ENCODE measurements at regions not wholly inside any gene's neighbourhood (a gene's known extent, or its start where the extent isn't known, plus 50 kb on each side); places are given as distances from the start of the nearest gene placed in this dataset.

DNA sequence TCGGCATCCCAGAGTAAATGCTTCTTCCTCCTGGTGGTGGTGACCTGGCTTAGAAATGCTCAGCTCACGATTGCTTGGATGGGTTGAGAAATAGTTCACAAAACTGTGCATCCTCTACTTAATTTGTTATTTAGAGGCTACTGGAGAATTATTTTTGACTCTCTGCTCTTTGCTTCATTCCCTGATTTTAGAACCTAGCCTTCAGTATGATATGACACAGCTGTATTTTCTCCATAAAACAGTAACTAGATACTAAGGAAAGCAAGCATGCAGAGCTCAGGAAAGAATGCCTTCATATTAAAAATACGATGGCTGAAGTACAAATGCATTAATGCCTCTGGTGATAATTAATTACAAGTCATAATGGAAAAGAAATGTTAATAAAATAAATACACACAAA lies 602.0 kb upstream of the COBL start:
- Histone ChIP-seq H3K9ac (ENCODE audit: low read depth, low read length) (no peak overlapping the region), H3K23ac (ENCODE audit: low read depth, low read length) (no peak overlapping the region), H3K27me3 (ENCODE audit: control insufficient read depth, insufficient read depth, low read length) (no peaks in the 10 kb centered on the region), H4K5ac (ENCODE audit: low read depth, low read length) (no peak overlapping the region), H3K4me1 (ENCODE audit: control insufficient read depth, insufficient read depth, low read length) (no peaks in the 10 kb centered on the region), H4K91ac (ENCODE audit: insufficient read depth, low read depth, low read length) (no peak overlapping the region), H3K79me1 (ENCODE audit: low read depth in 1 of 2, low read length in 2 of 2) (no peaks in the 10 kb centered on the region), H3K27ac (ENCODE audit: insufficient read depth, low read length) (no peak overlapping the region), H3K14ac (replicated peaks; ENCODE audit: low read depth, low read length) (no peak overlapping the region), H4K8ac (ENCODE audit: low read depth in 2 of 2, low read length in 2 of 2) (no peak overlapping the region), H2AFZ (replicated peaks; ENCODE audit: low read length, poor library complexity) (no peak overlapping the region), H3K4ac (ENCODE audit: low read depth, low read length) (no peak overlapping the region), H3K18ac (ENCODE audit: low read depth, low read length) (no peak overlapping the region), H3K9me3 (ENCODE audit: control insufficient read depth, insufficient read depth, low read length) (peaks cover under 1% of the 10 kb centered on the region; the same call in 1 of the 2 replicates), H2BK120ac (ENCODE audit: low read depth, low read length) (no peak overlapping the region), H3K9me1 (ENCODE audit: insufficient read depth, low read length) (no peaks in the 10 kb centered on the region), H3K36me3 (ENCODE audit: control insufficient read depth, insufficient read depth, low read length) (no peaks in the 10 kb centered on the region), H2BK20ac (ENCODE audit: low read depth, low read length) (no peak overlapping the region), H3K4me2 (ENCODE audit: low read depth, low read length) (no peak overlapping the region), H2AK5ac (ENCODE audit: low read depth, low read length) (no peak overlapping the region), H4K20me1 (ENCODE audit: insufficient read depth, low read length) (no peaks in the 10 kb centered on the region), H2BK5ac (ENCODE audit: low read depth, low read length, poor library complexity, severe bottlenecking) (no peak overlapping the region), H3K56ac (ENCODE audit: extremely low read depth, insufficient read depth, low read length) (no peak overlapping the region), H2BK15ac (ENCODE audit: low read depth, low read length) (no peak overlapping the region), H2AK9ac (replicated peaks; ENCODE audit: low read depth, low read length, poor library complexity) (no peak overlapping the region), H3K4me3 (ENCODE audit: insufficient read depth, low read depth, low read length) (no peak overlapping the region)
- ATAC-seq (ENCODE audit: low read depth) (no peak), DNase-seq (no peak)
- CTCF ChIA-PET = interaction anchor here (1.4 kb wide), 1 partner anchor 10 kb away, joined by 4 read pairs; no protein-coding TSS in a partner anchor
- dilution Hi-C loops (cut with HindIII; ENCODE audit: low sequenced_read_pairs, unreplicated experiment) (no loop called here), in situ Hi-C loops (cut with MboI; ENCODE audit: low sequenced_read_pairs) (no loop called here), intact Hi-C loops (cut with micrococcal nuclease) (no loop called here)
- POLR2A ChIA-PET (ENCODE audit: unreplicated experiment) = no interaction called here
- TF ChIP-seq, protein P1, sequence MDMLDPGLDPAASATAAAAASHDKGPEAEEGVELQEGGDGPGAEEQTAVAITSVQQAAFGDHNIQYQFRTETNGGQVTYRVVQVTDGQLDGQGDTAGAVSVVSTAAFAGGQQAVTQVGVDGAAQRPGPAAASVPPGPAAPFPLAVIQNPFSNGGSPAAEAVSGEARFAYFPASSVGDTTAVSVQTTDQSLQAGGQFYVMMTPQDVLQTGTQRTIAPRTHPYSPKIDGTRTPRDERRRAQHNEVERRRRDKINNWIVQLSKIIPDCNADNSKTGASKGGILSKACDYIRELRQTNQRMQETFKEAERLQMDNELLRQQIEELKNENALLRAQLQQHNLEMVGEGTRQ (IDR thresholded peaks at IDR 0.05; ENCODE audit: low read depth, low read length) = no peak
- TF ChIP-seq RCOR1 (IDR thresholded peaks at IDR 0.05; ENCODE audit: insufficient replicate concordance, low read length) (no peak), NFE2L2 (IDR thresholded peaks at IDR 0.05; ENCODE audit: low read depth, low read length) (no peak), BHLHE40 (IDR thresholded peaks at IDR 0.05; ENCODE audit: low read depth, low read length) (no peak), POLR2A (IDR thresholded peaks at IDR 0.05; ENCODE audit: low read depth, low read length) (no peak), RAD21 (IDR thresholded peaks at IDR 0.05; ENCODE audit: low read length) (no peak), FOS (IDR thresholded peaks at IDR 0.05; ENCODE audit: low read depth, low read length) (no peak), MAZ (IDR thresholded peaks at IDR 0.05; ENCODE audit: borderline replicate concordance, low read depth, low read length) (no peak), SMC3 (IDR thresholded peaks at IDR 0.05; ENCODE audit: low read depth, low read length) (no peak), CHD1 (IDR thresholded peaks at IDR 0.05; ENCODE audit: low read depth, low read length) (no peak), MAFK (IDR thresholded peaks at IDR 0.05; ENCODE audit: low read depth, low read length) (no peak), RFX5 (IDR thresholded peaks at IDR 0.05; ENCODE audit: low read depth, low read length) (no peak), CEBPB (IDR thresholded peaks at IDR 0.05; ENCODE audit: low read depth, low read length) (no peak), MXI1 (IDR thresholded peaks at IDR 0.05; ENCODE audit: borderline replicate concordance, low read depth, low read length) (no peak)
- TF ChIP-seq, protein P2, sequence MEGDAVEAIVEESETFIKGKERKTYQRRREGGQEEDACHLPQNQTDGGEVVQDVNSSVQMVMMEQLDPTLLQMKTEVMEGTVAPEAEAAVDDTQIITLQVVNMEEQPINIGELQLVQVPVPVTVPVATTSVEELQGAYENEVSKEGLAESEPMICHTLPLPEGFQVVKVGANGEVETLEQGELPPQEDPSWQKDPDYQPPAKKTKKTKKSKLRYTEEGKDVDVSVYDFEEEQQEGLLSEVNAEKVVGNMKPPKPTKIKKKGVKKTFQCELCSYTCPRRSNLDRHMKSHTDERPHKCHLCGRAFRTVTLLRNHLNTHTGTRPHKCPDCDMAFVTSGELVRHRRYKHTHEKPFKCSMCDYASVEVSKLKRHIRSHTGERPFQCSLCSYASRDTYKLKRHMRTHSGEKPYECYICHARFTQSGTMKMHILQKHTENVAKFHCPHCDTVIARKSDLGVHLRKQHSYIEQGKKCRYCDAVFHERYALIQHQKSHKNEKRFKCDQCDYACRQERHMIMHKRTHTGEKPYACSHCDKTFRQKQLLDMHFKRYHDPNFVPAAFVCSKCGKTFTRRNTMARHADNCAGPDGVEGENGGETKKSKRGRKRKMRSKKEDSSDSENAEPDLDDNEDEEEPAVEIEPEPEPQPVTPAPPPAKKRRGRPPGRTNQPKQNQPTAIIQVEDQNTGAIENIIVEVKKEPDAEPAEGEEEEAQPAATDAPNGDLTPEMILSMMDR (conservative IDR thresholded peaks at IDR 0.05; ENCODE audit: low read depth, low read length) = no peak
- TF ChIP-seq, protein P3, sequence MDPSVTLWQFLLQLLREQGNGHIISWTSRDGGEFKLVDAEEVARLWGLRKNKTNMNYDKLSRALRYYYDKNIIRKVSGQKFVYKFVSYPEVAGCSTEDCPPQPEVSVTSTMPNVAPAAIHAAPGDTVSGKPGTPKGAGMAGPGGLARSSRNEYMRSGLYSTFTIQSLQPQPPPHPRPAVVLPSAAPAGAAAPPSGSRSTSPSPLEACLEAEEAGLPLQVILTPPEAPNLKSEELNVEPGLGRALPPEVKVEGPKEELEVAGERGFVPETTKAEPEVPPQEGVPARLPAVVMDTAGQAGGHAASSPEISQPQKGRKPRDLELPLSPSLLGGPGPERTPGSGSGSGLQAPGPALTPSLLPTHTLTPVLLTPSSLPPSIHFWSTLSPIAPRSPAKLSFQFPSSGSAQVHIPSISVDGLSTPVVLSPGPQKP (IDR thresholded peaks at IDR 0.05; ENCODE audit: borderline replicate concordance, low read depth, low read length) = no peak
- no CpG with 5 or more reads among the region's 3 CpGs for WGBS, 2 experiments (ENCODE audit: extremely low coverage in 2 of 2, insufficient read length in 1 of 2)
- no TSS peak for BruUV-seq (replicated peaks)
